GM18499 (cell line): ENCODE measurements at regions not wholly inside any gene's neighbourhood (a gene's known extent, or its start where the extent isn't known, plus 50 kb on each side); places are given as distances from the start of the nearest gene placed in this dataset.

ENCODE experiments used
- ATAC-seq: cut with Tn5 transposase; IDR thresholded peaks from one replicate; pipeline ENCODE4 v1.9.1; 2021; ENCODE audit warnings: moderate number of reproducible peaks; ENCODE audit not compliant: insufficient read depth, unreplicated experiment

DNA sequence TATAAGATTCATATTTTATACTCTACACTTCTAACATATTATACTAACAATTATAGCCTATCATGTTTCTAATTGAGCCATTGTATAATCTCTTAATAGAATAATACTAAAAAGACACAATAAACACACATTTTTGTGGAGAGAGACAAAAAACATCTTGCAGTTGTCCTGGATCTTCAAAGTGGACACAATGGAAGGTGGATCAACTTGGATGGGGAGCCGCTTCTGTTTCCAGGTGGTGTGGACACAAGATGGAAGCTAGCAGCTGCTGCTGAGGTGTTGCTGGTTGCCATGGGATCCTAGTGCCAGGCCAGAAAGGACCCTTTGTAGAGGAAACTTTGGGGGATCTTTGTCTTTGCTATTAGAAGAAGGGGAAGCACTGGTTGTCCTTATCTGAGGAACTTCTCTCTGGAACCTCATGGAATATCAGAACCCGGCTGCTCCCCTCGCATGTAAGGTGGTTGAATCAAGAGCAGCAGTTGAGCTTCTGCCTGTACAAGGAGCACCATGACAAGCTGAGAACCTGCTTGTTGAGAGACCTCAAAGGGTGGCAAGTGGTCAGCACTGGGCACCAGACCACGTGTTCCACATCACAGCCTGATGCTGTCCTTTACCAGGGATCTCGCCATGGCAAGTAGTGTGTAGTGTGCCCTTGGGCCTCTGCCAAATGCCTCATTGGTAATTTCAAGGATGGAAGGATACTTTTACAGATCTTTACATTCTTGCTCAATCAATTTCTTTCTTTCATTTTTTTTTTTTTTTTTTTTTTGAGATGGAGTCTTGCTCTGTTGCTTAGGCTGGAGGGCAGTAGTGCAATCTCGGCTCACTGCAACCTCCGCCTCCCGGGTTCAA lies 232.2 kb downstream of the MYCN start:
- ATAC-seq = no peak

DNA sequence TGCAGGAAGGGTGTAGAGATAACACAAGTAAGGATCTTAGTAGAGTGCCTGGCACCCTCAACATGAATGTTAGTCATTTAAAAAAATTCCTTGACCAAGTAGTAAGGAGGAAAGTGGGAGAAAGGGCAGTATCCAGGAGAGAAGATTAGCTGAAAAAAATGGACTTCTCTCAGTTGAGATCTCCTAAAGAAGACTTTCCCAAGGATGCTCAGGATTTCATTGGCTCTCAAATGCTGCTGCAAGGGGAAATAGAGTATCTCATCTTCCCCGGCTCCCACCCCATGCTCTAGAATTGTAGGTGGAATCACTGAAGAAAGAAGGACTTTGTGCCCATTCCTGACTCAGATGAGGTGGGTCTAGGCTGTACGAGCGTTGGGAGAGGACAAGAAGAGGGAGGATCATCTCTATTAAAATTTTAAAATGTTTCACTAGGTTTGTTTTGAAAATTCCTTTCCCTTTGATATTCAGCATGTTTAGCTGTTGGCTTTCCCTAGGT lies 231.1 kb downstream of the MYCN start:
- ATAC-seq = no peak

DNA sequence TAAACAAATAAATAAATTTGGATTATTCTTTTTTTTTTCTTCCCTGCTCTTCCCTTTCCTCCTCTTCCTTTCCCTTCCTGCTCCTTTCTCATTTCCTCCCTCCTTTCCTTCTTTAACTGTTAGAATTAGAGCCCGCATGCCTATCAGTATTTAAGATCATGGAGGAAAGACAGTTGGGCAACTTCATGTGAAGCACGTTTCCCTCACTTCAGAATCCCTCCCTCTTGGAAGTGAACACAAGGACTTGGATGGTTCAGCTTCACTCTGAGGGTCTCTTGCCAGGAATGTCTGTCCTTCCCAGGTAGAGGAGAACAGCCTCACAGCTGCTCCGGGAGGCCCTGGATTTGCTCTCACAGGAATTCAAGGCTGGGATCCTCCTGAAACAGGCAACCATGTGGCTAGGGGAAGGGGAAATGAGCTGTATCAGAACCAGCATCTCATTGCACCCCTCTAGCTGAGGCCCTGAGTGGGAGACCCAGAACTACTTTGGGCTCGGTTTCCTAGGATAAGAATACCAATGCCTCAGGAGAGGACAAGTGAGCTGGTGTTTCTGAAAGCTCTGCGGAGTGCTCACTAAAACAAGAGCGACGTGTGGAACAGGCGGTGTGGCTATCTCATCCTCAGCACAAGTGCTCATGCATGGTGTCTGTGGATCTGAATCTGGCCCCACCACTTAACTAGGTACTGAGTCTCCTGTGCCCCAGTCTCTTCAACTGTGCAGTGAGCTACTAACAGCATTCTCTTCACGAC lies 230.5 kb downstream of the MYCN start:
- ATAC-seq = no peak

DNA sequence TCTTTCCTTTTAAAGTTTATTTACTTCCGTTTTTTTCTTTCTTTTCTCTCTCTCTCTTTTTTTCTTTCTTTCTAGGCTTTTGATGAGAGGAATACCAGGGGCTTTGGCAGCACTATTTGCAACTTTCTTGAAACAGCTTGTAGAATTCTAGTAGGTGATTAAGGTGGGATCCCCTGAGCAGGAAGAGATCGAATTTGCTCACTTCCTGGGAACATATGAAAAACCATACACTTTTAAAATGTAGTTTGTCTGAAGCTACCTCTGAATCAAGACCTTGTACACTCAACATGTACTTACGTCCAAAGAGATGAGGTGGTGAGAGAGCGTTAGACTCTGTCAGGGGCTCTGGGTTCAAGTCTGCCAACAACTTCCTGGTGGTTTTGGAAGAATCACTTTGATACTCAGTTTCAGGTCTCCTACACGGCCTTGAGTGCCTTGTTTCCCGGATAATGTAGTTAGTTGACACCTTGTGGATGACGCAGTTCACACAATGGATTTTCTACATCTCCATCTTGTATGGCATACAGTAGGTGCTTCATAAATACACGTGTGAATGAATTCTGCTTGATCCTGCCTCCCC lies 229.1 kb downstream of the MYCN start:
- ATAC-seq = no peak

DNA sequence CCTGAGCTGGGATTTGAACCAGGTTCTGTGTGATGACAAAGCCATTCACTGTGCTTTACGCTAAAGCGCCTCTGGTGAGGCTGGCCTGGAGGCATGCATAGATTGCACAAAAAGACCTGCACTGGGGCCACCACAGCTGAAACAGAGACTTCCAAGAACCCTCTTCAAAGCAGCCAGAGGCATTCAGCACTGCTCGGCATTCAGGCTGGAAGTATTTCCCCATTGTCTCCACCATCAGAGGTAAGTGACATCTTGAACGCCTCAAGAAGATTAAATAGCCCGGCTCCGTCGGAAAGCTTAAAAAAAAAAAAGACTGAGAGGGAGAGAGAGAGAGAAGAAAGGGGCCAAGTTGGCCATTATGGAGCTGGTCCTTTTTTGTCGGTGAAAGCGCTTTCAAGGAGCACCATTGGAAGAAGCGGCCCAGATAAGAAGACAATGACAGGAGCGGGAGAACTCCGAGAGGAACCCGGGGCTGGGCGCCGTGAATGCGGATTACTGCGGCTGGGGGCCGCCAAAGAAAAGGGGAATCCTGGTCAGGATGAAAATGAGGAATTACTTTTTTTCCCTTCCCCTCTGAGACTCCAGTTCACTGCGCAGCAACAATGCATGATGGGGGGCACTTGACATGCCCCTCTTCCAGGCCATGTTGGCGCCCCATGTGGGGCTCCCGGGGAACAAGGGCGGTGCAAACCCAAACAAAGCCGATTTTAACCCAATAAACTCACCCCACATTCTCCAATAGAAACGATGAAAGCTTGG lies 228.3 kb downstream of the MYCN start:
- no peak for ATAC-seq

DNA sequence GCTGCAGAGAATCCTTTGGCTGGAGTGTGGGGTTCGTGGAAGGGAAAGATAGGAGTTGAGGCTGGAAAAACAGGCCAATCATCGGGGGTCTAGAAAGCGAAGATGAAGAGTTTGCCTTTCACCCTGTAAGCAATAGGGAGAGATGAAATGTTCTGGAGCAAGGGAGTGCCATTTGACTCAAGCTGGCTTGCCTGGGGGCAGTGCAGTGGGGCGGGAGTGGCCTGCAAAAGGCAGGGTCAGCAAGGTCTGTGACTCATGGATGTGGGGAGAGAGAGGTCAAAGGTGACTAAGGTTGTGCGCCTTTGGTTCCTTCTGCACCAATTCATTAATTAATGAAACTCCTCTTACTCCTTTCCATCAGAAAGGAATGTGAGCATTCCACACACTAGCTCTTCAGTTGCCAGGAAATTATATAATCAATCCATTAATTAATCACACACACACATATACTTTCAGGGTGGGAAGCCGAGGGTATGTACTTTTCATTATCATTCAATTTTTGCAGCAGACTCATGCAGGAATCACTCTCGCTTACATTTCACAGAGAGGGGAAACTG lies 227.6 kb downstream of the MYCN start:
- no peak for ATAC-seq

DNA sequence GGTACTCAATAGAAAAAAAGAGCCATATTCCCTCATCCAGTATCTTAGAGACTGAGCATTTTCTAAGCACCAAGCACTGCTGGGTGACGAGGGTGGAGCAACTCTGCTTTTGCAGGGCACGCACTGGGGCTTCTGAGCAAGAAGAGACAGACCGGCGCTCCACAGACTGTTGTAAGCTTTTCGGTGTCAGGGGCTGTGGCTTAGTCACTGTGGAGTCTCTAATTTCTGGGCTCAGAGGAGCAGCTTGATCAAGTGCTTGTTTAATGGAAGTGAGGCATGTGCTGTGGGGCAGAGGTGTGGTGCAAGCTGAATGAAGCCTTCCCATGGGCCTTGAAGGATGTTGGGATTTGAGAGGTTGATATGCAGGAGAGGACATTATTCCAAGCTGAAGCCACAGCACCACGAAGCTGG lies 227.1 kb downstream of the MYCN start:
- no peak for ATAC-seq

DNA sequence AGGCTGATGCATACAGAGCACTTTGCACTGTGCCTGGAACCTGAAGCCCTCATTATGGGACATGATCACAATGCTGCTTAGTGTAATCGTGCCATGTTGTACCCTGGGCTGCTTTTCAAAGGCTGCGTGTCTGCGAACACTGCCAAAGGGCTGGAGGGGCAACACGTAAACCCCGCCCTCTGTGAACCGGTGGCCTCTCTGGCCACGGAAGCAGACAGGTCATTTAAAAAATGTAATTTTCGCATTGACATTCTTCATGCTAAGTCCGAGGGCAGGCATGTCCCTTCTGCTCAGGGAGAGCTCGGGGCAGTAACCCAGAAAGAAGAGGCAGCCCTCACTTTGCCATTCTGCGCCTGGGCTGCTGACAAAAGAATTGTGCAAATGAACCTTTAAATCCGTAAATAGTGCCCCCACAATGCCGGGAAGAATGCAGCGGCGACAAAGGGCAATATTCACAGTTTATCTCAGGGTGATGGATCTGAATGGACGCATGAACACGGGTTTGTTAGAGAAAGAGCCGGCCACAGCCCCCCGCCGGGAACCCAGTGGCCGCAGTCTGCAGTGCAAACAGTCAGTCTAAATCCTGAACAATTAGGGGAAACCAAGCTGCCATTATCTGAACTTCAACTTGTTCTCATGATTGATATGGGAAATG lies 226.1 kb downstream of the MYCN start:
- ATAC-seq = no peak

DNA sequence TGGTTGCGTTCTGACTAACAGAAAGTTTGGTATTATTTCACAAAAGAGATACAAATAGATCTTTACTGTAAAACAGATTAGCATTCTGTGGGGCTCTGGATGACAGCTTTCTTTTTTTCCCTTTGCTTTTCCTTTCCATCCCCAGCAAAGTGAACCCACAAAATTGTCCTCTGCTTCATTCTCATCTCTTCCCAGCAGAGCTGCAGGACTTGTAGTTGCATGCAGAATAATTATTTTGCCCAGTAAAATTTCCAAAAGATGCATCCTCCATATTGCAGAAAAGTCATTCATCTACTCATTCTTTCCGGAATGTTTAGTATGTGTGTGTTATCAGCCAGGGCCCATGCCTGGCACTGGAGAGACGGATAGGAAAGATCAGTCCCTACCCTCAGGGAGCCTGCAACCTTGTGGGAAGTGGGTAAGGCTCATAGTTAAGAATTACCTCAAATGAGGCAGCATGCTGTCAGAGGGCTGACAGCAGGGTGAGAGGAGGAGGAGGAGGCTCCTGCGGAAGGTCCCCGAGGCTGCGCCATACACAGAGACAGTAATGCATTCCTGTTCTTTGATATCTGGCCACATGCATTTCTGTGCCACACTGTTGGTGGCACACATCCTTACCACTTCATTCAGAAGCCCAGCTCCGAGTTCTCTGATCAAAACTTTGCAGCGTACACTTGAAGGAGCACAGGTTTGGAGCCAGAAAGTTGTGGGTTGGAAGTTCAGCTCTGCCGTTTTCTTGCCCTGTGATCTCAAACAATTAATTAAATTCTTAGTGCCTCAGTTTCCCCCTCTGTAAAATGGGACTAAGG lies 225.4 kb downstream of the MYCN start:
- ATAC-seq = no peak

DNA sequence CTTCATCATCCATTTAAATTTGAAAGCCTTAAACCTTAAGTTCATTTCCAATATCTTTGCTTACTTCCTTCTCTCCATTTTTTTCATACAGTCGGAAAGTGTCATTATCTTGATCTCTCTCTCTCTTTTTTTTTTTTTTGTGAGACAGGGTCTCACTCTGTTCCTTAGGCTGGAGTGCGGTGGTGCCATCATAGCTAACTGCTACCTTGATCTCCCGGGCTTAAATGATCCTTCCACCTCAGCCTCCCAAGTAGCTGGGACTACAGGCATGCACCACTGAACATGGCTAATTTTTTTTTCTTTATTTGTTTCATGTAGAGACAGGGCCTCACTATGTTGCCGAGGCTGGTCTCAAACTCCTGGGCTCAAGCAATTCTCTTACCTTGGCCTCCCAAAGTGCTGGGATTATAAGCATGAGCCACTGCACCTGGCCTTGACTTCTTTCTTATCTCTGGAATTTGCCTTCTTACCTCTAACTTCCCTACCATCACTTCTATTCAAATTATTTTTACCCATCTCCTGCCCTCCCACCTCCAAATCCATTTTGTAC lies 222.2 kb downstream of the MYCN start:
- no peak for ATAC-seq

DNA sequence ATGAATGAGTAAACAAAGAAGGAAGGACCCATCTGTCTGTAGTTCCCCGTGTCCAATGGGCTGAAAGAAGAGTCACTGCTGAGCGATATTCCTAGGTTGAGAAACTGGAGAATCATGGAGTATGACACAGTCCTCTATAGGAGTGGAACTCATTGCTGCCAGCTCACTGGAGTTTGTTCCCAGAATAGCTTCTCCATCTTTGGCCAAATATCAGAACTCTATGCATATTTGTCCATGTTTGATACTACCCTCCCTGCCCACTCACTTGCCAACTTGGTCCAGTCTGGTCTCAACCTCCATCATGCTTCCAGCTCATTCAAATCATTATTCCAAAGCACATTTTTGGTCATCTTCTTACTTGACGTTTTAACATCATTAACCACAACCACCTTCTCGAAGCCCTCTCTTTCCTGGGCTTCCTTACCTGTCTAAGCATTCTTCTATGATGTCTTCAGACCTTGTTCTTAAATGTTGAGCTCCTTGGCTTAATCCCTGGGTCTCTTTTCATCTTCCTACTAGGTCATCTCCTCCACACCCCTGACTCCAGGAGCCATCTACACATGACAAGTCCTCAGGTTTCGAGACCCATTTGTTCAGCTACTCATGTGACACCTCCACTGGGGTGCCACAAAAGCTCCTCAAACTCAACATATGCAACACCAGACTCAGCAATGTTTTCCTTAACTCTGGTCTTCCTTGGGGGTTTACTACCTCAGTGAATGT lies 221.6 kb downstream of the MYCN start:
- ATAC-seq = no peak

DNA sequence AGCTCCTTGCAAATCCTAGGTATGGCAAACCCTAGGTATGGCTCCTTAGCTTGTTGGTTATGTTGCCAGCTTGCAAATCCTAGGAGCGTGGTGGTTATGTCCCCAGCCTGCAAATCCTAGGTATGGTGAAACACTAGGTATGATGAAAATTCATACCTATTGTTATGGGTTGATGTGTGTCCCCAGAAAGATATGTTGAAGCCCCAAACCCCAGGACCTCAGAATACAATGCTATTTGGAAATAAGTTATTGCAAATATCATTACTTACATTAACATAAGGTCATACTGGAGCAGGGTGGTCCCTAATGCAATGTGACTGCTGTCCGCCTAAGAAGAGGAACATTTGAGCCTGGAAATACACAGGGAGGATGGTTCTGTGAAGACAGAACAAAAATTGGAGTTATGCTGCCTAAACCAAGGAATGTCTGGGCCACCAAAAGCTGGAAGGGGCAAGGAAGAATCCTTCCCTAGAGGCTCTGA lies 220.8 kb downstream of the MYCN start:
- ATAC-seq = no peak

DNA sequence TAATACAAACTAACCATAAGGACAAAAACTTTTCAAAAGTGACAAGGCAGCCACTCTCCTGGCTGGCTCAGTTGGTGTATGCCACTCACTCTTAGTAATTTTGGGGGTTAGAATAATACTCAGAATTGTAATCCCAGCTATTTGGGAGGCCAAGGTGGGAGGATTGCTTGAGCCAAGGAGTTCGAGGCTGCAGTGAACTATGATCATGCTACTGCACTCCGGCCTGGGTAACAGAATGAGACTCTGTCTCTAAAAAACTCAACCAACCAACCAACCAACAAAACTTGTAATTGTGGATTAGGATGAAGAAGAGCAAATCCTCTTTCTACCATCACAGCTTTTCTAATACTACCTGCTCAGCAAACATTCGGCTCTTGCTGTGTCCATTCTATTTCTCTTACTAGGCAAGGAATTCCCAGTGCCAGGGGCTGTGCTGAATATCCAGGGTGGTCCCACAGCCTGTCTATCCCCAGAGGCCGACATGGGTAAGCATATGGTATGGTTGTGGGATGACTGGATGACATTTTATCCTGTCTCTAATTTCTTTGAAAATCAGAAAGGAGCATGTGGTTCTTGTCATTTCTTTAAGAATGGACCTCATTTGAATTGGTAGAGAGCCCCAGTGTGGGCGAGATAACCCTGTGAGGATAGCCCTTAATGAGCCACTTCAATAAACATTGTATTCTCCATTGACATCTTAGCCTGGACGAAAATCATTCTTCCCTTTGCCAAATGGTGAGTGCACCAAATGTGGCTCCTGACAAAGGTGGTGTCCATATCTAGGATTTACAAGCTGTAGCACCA lies 220.1 kb downstream of the MYCN start:
- ATAC-seq = no peak

DNA sequence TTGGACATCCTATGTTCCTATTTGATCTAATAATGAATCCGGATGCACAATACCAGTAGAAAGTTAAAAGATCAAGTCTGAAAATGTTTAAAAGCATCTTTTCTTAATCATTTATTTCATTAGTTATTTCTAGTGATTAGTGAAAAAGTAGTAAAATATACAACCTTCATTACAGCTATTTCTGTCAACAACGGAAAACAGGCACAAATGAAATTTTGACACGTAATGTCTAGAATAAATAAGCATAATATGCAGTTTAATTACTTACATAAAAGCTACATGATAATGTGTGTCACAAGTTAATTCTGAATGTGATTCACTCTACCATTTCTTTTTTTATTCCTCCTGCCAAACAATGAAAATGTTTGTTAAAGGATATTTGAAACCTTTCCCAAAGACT lies 216.1 kb downstream of the MYCN start:
- ATAC-seq = no peak

DNA sequence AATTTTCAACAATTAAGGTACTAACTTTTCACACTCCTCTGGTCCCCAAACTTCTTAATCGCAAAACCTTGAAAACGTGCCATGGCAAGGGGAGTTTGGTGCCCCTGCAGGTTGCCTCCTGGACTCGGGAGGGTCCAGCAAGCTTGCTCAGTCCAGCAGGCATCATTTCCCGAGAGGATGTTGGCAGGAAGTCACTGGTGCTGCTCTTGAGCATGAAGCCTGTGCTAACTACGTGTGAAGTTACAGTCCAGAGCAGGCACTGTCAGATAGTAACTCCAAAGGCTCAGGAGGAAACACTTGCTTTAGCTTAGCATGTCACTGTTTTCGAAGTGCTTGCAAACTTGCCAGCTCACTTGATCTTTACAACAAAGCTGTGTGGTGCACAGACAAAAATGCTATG lies 215.4 kb downstream of the MYCN start:
- ATAC-seq = no peak

DNA sequence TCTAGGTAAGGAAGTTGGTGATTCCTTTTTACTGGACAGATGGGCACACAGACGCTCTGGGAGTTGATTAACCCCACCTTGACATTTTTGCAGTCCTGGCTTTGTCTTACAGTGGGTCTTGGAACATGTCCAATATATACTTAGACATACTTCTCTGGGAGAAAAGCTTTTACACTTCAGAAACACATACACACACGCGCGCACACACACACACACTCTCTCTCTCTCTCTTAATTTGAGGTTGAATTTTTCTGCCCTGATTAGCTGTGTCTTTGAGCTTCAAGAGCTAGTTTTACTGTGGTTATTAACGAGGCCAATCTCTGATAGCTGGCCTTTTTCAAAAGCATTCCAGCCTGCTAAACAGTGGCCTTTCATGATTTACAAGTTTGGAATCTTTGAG lies 215.0 kb downstream of the MYCN start:
- no peak for ATAC-seq
